ENCODE measurements at regions not wholly inside any gene's neighbourhood (a gene's known extent, or its start where the extent isn't known, plus 50 kb on each side); places are given as distances from the start of the nearest gene placed in this dataset.
"Not testable (repeated sequence)": the region's sequence is repeated elsewhere in the genome, so short reads cannot be mapped to it uniquely, and the experiment has no call there.

- DNase-seq: no peak
Observed at GRCh38 chr21:39022035-39022434, 161.2 kb downstream of the PSMG1 start.

DNA sequence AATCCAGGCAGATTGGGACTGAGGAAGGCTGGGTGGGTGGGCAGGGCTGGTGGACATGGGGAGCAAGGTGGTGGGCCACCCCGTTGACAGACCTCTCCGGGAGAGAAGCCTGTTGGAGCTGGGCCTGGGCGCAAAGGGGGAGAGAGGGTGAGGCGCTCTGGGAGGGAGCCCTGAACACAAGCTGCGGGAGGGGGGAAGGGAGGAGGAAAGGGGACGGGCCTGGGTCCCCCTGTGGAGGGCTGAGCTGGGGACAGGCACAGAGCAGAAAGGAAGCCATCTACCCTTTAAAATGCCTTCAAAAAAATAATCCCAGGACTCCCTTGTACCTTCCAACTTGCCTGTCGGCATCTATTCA is 161.8 kb downstream of the PSMG1 start:
- no peak for DNase-seq

DNA sequence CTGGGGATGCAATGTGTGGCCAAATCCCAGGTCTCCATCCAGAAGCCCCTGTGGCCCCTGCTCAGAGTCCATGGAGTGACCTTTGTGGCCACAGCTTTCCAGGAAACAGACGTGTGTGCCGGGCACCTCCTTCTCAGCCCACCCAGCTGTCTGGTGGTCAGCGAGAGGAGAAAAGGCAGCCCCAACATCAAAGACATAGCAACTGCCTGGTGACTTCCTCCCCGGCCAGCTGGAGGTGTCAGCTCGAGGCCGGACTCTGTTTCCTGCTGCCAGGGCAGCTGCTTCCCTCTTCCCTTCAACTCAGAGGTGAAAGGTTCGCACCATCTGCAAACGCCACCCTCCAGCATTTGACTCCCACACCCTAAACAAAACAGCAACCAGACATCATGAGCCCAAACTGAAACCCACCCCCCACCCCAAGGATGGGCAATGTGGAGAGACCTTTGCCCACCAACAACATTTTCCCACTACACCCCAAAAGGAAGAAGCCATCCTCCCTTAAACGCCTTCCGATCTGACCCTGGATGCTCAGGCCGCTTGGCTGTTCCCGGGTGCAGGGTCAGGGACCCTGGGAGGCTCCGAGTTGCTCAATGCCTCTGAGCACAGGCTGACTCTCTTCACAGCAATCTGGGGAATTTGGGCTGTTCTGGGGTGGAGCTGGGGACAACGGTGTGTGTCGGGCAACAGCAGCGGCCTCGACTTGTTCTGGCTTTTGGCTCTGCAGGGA is 162.3 kb downstream of the PSMG1 start:
- DNase-seq: no peak

- DNase-seq: no peak
Observed at GRCh38 chr21:39018730-39019129, 164.5 kb downstream of the PSMG1 start.

DNA sequence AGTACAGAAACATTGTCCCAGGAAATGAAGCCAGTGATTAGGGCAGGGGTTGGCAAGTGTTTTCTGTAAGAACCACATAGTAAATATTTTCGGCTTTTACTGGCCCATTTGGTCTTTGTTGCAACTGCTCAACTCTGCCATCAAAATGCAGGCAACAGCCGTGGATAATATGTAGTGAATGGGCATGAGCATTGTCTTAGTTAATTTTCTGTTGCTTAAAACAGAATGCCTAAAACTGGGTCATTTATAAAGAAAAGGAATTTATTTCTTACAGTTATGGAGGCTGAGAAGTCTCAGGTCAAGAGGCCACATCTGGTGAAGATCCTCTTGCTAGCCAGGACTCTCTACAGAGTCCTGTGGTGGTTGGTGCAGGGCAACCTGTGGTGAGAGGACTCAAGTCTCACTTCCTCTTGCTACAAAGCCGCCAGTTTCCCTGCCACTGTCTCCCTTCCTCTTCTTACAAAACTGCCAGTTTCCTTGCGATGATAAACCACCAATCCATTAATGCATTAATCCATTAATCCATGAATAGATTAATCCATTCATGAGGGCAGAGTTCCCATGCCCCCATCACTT is 166.4 kb downstream of the PSMG1 start:
- peak in 3 of 14 donors; percentile 9 to 19 (median 15) for DNase-seq

DNA sequence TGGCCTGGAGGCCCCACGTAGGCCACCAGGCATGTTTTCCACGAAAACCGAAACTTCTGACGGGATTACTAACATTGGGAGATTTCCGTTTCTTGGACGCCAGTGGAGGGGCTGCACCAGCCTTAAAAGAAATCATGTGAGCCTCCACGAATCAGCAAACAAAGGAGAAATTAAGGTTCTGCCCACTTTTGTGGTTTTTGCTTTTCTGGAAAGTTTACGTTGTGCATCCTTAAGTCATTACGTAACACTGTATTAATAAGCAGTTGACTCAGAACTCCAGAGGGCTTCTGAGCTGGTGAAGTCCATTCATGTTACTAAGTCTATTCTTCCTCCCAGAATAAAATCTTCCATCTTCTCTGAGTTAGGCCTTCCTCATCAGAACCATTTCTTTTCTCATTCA is 168.5 kb downstream of the PSMG1 start:
- no peak for DNase-seq

GRCh38 chr21:39012326-39013230 is 170.7 kb downstream of the PSMG1 start:
- DNase-seq: no peak

GRCh38 chr21:39011911-39012310 is 171.3 kb downstream of the PSMG1 start:
- DNase-seq: no peak

DNA sequence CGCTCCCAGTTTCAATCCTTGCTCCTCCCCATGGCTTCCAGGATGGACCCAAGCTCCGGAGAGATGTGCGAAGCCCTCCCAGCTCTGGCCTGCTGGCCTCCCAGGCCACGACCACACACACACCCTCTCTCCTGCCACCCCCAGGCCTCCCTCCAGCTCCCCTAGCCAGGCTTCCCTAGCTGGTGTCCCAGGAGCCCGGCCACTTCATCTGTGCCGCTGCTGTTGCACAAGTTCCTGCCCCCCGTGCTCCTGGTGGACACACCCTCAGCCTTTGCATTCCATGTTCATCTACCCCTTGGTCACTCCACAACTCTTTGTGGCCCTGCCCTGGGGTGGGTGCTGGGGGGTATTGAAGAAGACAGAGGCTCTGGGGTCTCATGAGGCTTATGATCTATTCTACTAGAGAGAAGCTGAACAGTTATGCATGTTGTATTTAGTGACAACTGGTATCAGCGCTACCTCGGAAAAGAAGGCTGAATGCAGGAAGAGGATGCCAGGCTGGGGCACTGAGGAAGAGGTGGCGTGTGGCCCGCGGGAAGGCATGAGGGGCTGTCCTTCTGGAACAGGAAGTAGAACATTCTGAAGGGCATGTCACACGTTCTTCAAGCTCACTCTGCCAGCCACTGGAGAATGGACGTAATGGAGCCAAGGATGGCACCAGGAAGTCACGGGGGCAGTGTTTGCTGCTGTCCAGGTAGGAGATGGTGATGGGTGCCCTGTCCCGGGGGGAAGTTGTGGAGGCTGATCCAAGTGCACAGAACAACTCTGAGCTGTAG is 172.4 kb downstream of the PSMG1 start:
- DNase-seq: no peak

- DNase-seq: peak in 1 of 14 donors; percentile 31
Observed at GRCh38 chr21:39009587-39010225, 173.5 kb downstream of the PSMG1 start.

- no peak for DNase-seq
Observed at GRCh38 chr21:39007985-39008384, 175.3 kb downstream of the PSMG1 start.

DNA sequence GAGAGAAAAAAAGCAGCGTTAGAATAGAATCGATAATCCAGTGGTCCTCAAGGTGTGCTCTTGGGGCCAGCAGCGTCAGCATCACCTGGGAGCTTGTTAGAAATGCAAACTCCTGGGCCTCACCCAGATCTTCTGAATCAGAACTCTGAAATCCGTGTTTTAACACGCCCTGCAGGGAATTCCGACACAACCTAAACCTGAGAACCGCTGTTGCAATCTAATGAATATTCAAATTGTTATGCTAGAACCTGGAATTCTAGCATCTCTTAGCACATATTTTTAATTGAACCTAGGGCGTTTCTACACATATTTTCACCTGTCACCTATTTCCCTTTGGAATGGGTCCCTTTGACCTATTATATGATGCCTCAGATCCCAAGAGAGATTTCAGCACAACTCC is 175.7 kb downstream of the PSMG1 start:
- no peak for DNase-seq

DNA sequence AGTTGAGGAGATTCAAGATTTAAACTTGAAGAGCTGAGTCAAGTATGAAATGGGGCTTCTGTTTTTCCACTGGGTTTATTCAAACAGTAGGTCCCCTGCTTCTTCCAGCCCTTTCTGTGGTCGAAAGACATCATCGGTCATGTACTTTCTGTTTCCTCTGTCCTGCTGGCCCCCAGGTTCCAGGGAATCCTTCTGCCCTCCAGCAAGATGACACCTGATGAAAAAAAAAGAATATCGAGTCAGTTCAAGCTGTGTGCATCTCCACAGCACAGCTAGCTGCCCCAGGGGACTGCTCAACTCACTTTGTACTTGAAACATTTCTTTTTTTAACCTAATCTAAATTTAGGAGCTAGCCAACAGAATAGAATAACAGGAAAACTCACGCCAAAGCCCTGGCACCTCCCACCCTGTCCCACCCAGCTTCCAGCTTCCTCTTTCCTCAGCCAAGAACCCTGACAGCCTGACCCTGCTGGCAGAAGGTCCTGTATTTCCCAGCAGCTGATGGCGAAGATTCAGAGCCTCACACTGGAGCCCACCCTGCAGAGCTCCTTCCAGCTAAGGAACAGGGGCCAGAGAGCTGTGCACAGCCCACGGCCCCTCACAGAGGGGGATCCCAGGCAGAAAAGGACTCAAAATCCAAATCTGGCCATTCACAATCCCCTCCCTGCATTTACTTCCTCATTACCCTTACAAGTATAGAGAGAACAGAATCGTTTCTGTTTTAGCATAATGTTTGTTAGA is 176.5 kb downstream of the PSMG1 start:
- DNase-seq: peak in 9 of 14 donors; percentile 5 to 59 (median 36)

- no peak for DNase-seq
Observed at GRCh38 chr21:39005502-39005787, 177.8 kb downstream of the PSMG1 start.

GRCh38 chr21:39004634-39005501 is 178.4 kb downstream of the PSMG1 start:
- peak in 8 of 14 donors; percentile 10 to 57 (median 40) for DNase-seq

- no peak for DNase-seq
Observed at GRCh38 chr21:39003982-39004633, 179.1 kb downstream of the PSMG1 start.

- DNase-seq: no peak
Observed at GRCh38 chr21:39001341-39001740, 181.9 kb downstream of the PSMG1 start.

- DNase-seq: no peak
Observed at GRCh38 chr21:39000496-39000895, 182.8 kb downstream of the PSMG1 start.

GRCh38 chr21:38999161-38999560 is 184.1 kb downstream of the PSMG1 start:
- DNase-seq: no peak

- DNase-seq: not testable (repeated sequence)
Observed at GRCh38 chr21:38998281-38998680, 185.0 kb downstream of the PSMG1 start.

Measured in C1 segment of cervical spinal cord (tissue), 14 donors.